ENCODE measurements at regions not wholly inside any gene's neighbourhood (a gene's known extent, or its start where the extent isn't known, plus 50 kb on each side); places are given as distances from the start of the nearest gene placed in this dataset.
"Not testable (repeated sequence)": the region's sequence is repeated elsewhere in the genome, so short reads cannot be mapped to it uniquely, and the experiment has no call there.

DNA sequence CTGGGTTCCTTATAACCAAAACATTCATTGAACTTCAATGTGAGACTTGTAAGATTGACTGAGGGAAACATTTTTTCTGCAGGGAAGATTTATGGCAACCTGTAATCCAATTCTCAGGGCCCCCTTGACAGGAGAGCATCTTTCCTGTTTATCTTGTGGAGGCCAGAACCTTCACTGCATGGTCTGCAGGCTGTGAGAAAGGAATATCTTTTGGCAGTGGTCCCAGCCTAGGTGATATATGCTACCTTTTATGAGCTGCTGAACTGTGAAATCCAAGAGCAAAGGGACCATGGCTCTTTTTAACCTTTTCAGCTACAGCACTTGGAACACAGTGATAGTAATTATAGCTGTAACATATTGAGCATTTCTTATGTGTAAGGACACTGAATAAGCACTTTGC lies 590.2 kb upstream of the B3GAT1 start:
- ATAC-seq (ENCODE audit: low read depth) (no peak), DNase-seq (no peak)
- Mint-ChIP-seq H3K27me3 (no peaks in the 10 kb centered on the region), H3K36me3 (no peaks in the 10 kb centered on the region), H3K4me1 (no peaks in the 10 kb centered on the region), H3K27ac (no peak overlapping the region), H3K9me3 (no peaks in the 10 kb centered on the region), H3K4me3 (no peak overlapping the region)
- POLR2A ChIA-PET: no interaction called here

DNA sequence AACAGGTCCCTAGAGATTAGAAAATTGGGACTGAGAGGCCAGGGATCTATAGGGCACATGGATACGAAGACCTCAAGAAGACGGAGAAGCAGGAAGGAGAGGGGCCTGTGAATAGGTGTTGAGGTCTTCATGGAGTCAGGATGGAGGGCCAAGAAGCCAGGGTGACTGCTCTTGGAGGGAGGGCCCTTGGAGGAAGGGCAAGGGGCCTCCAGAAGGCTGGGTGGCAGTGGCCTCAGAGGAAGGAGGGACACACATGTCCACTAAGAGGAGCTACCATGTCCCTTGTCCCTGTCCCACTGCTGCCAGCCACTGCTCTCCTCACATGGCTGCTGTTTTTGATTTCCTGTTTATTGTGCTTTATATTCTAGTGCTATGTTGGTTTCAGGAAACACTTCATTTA lies 589.5 kb upstream of the B3GAT1 start:
- DNase-seq: no peak
- Mint-ChIP-seq H3K9me3 (no peaks in the 10 kb centered on the region), H3K36me3 (no peaks in the 10 kb centered on the region), H3K27me3 (no peaks in the 10 kb centered on the region), H3K27ac (no peak overlapping the region), H3K4me3 (no peak overlapping the region), H3K4me1 (no peaks in the 10 kb centered on the region)
- no peak for ATAC-seq (ENCODE audit: low read depth)
- POLR2A ChIA-PET: no interaction called here

DNA sequence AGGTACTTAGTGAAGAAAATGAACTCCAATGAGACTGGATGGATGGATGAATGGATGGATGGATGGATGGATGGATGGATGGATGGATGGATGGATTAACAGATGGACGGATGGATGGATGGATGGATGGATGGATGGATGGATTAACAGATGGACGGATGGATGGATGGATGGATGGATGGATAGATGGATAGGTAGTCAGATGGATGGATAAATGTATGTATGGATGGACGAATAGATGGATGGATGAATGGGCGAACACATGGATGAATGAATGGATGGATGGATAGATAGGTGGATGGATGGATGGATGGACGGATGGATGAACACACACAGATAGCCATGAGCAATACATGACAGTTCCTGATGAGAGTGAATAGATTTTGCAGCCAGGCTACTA lies 589.0 kb upstream of the B3GAT1 start:
- H3K9me3 Mint-ChIP-seq; H3K27ac Mint-ChIP-seq; DNase-seq; H3K4me3 Mint-ChIP-seq; ATAC-seq (ENCODE audit: low read depth); H3K4me1 Mint-ChIP-seq; H3K27me3 Mint-ChIP-seq; H3K36me3 Mint-ChIP-seq; POLR2A ChIA-PET: not testable (repeated sequence)

DNA sequence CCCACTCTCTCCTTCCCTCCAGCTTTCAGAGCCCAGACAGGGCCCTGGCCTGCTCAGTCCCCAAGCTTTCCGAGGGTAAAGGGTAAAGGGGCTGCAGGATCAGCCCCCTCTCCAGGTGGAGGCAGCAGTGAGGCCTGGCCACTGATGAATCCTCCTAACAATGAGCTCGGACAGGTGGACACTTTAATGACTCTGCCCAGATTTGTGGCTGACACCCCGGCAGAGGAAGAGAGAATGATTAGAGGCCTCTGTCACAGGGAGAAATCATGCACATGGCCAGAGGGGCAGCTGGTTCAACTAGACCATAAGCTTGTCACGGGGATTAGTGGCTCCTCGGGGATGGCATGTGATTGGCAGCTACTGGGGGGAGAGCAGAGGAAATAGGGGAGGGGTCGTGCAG lies 587.5 kb upstream of the B3GAT1 start:
- no peak for ATAC-seq (ENCODE audit: low read depth)
- H3K4me3 Mint-ChIP-seq: no peak overlapping the region
- no peak for DNase-seq

DNA sequence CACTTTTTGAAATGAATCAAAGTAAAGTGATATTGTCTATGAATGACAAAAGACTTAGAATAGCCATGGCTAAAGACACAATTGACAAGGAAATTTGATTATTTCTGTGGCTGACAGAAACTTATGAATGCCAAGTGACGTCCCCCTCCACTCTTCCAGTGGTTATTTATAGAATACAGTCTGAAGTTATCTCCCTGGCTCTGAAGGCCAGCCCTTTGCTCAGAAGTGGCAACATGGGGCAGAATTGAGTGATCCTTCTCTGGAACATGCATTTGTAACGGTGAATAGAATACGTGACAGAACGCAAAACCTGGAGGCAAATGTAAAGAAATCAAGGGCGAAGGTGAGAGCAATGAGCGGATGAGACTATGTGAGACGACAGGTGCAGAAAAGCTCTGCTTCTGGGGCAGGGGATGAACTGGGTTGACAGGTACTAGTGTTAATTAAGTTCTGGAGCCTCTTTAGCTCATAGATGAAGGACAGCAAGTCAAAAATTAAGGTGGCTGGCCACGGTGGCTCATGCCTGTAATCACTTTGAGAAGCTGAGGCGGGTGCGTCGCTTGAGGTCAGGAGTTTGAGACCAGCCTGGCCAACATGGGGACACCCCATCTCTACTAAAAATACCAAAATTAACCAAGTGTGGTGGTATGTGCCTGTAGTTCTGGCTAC lies 585.7 kb upstream of the B3GAT1 start:
- ATAC-seq (ENCODE audit: low read depth) (no peak), DNase-seq (no peak)
- no peaks in the 10 kb centered on the region for H3K4me1 Mint-ChIP-seq
- no peak overlapping the region for H3K27ac Mint-ChIP-seq
- H3K36me3 Mint-ChIP-seq: no peaks in the 10 kb centered on the region
- no peak overlapping the region for H3K4me3 Mint-ChIP-seq
- POLR2A ChIA-PET: no interaction called here
- no peaks in the 10 kb centered on the region for H3K9me3 Mint-ChIP-seq
- H3K27me3 Mint-ChIP-seq: peaks cover 3% of the 10 kb centered on the region

More for the DNA sequence above, 587.5 kb upstream of the B3GAT1 start:
- Mint-ChIP-seq H3K9me3 (no peaks in the 10 kb centered on the region), H3K4me1 (no peaks in the 10 kb centered on the region), H3K27ac (no peak overlapping the region), H3K27me3 (no peaks in the 10 kb centered on the region), H3K36me3 (no peaks in the 10 kb centered on the region)
- POLR2A ChIA-PET: no interaction called here

DNA sequence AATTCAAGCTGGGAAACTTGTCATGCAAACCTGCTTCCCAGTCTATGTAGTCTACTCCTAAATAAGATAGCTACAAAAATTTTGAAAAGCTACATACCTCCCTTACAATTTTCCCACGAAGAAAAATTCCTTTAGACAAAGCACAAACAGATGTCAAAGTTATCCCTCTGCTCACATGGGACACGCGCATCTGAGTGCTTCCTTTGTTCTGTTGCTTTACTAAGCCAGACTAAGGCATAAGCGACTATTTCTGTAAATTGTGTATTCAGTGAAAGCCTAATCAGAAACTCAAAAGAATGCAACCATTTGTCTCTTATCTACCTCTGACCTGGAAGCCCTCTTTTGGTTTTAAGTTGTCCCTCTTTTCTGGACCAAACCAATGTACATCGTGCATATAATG lies 583.7 kb upstream of the B3GAT1 start:
- DNase-seq: no peak
- no peak overlapping the region for H3K4me3 Mint-ChIP-seq
- peaks cover 8% of the 10 kb centered on the region for H3K27me3 Mint-ChIP-seq
- no peaks in the 10 kb centered on the region for H3K4me1 Mint-ChIP-seq
- POLR2A ChIA-PET: no interaction called here
- no peak overlapping the region for H3K27ac Mint-ChIP-seq
- no peak for ATAC-seq (ENCODE audit: low read depth)
- H3K36me3 Mint-ChIP-seq: no peaks in the 10 kb centered on the region
- no peaks in the 10 kb centered on the region for H3K9me3 Mint-ChIP-seq

DNA sequence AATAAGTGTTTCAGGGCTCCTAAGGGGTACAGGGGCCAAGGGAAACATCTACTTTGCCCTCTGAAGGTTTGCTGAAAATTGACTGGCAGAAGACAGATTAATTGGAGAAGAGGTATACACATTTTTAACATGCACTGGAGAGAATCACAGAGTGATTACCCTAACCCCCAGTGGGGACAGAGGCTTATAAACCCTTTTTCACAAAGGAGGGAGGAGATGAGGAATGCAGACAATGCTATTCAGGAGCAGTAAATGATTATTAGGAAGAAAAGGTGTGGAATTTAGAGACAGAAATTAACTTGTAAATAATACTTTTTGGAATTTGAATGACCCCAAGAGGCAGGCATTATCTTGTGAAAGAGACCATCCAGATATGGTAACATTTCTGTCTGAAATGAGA lies 582.4 kb upstream of the B3GAT1 start:
- no peak for DNase-seq
- no peaks in the 10 kb centered on the region for H3K9me3 Mint-ChIP-seq
- no peak overlapping the region for H3K27ac Mint-ChIP-seq
- POLR2A ChIA-PET: no interaction called here
- no peaks in the 10 kb centered on the region for H3K36me3 Mint-ChIP-seq
- ATAC-seq (ENCODE audit: low read depth): no peak
- H3K27me3 Mint-ChIP-seq: peaks cover 10% of the 10 kb centered on the region
- H3K4me3 Mint-ChIP-seq: no peak overlapping the region
- H3K4me1 Mint-ChIP-seq: no peaks in the 10 kb centered on the region

DNA sequence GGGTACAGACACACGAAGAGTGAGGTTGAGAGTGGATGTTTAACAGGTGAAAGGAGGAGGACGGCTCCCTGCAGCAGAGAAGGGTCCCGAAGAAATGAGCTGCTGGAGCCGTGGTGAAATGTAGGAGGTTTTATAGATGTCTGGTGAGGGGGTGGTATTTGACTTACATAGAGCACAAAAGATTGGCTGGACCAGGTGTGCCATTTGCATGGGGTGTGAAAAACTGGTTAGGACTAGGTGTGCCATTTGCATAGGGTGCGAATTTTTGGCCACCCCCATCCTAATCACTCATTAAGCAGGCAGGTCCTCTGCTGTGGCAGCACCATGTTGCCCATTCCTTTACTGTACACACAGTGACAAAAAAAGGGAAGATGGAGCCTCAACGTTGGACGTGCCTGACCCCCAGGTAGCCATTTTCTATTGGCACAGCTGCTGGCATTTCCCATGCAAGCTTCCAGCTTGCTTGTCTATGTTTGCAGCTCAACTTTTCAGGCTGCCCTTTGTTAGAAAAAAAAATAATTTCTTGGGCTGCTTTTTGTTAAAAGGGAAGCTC lies 581.7 kb upstream of the B3GAT1 start:
- POLR2A ChIA-PET: no interaction called here
- ATAC-seq (ENCODE audit: low read depth) (no peak), DNase-seq (no peak)
- H3K27ac Mint-ChIP-seq: no peak overlapping the region
- H3K4me1 Mint-ChIP-seq: no peaks in the 10 kb centered on the region
- no peaks in the 10 kb centered on the region for H3K9me3 Mint-ChIP-seq
- H3K36me3 Mint-ChIP-seq: no peaks in the 10 kb centered on the region
- H3K27me3 Mint-ChIP-seq: peaks cover 12% of the 10 kb centered on the region
- H3K4me3 Mint-ChIP-seq: no peak overlapping the region

DNA sequence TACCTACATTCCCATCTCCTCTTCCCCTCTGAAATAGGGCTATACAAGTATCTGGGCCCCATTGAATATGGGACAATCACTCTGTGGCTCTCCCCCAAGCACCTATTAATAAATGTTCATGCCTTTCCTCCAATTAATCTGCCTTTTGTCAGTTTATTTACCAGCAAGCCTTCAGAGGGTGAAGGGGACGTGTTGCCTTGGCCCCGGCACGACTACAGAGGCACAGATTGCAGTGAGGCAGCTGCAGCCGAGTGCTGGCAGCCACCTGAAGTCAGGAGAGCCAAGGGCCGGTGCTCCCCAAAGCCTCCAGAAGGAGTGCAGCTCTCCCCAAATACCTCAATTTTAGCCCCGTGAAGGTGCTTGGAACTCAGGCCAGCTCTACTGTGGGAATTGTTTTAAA lies 580.9 kb upstream of the B3GAT1 start:
- Mint-ChIP-seq H3K4me1 (no peaks in the 10 kb centered on the region), H3K27ac (no peak overlapping the region), H3K4me3 (no peak overlapping the region), H3K27me3 (peaks cover 13% of the 10 kb centered on the region), H3K9me3 (no peaks in the 10 kb centered on the region), H3K36me3 (no peaks in the 10 kb centered on the region)
- no peak for ATAC-seq (ENCODE audit: low read depth)
- DNase-seq: no peak
- POLR2A ChIA-PET: no interaction called here

DNA sequence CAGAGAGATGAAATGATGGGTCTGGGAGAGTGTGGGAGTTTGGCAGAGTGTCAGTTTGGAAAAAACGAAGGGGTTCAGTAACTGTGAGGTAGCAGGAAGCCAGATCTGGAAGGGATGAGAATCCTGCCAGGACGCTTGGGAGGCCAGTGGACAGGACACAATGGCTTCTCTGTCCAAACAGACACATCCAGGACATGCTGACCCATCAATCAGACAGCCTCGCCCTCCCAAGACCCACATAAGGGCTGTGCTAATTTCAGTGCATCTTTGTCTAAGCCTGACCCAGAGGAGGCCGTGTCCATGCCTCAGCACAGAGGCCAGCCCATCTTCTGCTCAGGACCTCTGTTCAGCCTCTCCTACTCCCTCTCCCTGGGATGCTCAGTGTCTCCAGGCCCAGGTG lies 576.5 kb upstream of the B3GAT1 start:
- H3K9me3 Mint-ChIP-seq: no peaks in the 10 kb centered on the region
- H3K27me3 Mint-ChIP-seq: peaks cover 18% of the 10 kb centered on the region
- H3K4me3 Mint-ChIP-seq: no peak overlapping the region
- ATAC-seq (ENCODE audit: low read depth) (no peak), DNase-seq (no peak)
- POLR2A ChIA-PET: no interaction called here
- H3K27ac Mint-ChIP-seq: no peak overlapping the region
- H3K36me3 Mint-ChIP-seq: no peaks in the 10 kb centered on the region
- H3K4me1 Mint-ChIP-seq: peaks cover 4% of the 10 kb centered on the region

DNA sequence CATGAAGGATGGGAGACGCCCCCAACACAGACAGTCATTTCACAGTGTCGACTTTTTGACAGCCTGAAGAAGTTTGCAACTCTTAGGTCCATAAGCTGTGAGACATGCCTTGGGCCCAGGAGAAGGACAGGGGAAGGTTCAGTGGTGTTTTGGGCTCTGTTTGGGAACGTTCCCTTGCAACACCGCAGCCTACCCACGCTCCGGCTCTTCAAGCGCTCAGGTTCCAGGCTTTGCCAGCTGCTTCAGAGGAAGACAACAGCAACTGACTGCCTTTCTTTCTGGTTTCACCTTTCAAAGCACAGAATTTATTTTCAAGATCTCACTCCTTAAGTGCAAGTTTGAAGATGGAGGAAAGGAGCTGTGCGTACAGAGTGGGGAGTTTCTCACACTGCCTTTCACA lies 575.8 kb upstream of the B3GAT1 start:
- peaks cover 16% of the 10 kb centered on the region for H3K27me3 Mint-ChIP-seq
- ATAC-seq (ENCODE audit: low read depth): no peak

DNA sequence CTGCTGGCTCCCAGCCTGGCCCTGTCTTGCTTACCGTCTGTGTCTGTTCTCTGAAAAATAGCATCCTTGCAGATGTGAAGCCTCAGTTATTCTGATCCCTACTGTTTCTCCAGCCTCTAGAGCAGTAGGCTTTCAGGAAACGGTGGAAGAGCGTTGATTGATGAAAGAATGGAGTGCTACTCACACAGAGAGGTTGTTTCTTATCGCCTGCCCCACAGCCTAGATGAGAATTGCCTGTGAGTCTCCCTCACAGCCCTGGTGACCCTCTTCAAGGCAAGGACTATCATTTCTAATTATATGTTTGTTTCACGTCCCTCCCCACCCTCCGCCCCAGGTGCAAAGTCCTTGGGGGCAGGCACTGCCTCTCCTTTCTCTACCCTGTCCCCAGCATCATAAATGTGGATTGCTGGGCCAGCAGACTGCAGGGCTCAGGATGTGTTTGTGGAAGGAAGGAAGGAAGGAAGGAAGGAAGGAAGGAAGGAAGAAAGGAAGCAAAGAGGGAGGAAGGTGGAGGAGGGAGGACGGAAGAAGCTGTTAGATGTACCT lies 575.3 kb upstream of the B3GAT1 start:
- Mint-ChIP-seq H3K4me3 (no peak overlapping the region), H3K36me3 (no peaks in the 10 kb centered on the region), H3K27me3 (peaks cover 12% of the 10 kb centered on the region), H3K9me3 (no peaks in the 10 kb centered on the region), H3K27ac (no peak overlapping the region), H3K4me1 (peaks cover 4% of the 10 kb centered on the region)
- POLR2A ChIA-PET: no interaction called here
- DNase-seq: no peak
- ATAC-seq (ENCODE audit: low read depth): no peak

More for the DNA sequence above, 575.8 kb upstream of the B3GAT1 start:
- H3K4me1 Mint-ChIP-seq: peaks cover 4% of the 10 kb centered on the region
- no peak overlapping the region for H3K27ac Mint-ChIP-seq
- no peak for DNase-seq
- H3K36me3 Mint-ChIP-seq: no peaks in the 10 kb centered on the region
- H3K9me3 Mint-ChIP-seq: no peaks in the 10 kb centered on the region
- POLR2A ChIA-PET: no interaction called here
- H3K4me3 Mint-ChIP-seq: no peak overlapping the region

DNA sequence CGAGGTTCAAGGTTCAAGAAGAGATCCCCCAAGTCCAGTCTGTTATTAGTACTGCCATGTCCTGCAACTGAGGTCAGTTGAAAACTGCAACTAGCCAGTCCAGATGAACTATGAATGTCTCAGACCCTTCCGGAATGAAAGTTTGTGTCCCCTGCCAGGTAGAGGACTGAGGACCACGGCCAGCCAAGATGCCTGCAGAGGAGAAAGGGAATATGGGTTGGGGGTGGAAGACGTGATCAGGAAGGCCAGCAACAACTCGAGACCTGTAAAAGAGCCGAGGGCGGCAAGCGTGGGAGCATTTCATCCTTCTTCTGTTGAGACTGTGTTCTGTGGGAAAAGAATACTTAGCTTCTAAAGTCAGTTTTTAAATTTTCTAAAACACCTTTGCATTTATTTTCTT lies 572.4 kb upstream of the B3GAT1 start:
- POLR2A ChIA-PET: no interaction called here
- H3K4me3 Mint-ChIP-seq: no peak overlapping the region
- peaks cover 8% of the 10 kb centered on the region for H3K27me3 Mint-ChIP-seq
- no peak overlapping the region for H3K27ac Mint-ChIP-seq
- no peak for DNase-seq
- ATAC-seq (ENCODE audit: low read depth): no peak
- no peaks in the 10 kb centered on the region for H3K9me3 Mint-ChIP-seq
- H3K36me3 Mint-ChIP-seq: no peaks in the 10 kb centered on the region
- H3K4me1 Mint-ChIP-seq: peaks cover 4% of the 10 kb centered on the region

DNA sequence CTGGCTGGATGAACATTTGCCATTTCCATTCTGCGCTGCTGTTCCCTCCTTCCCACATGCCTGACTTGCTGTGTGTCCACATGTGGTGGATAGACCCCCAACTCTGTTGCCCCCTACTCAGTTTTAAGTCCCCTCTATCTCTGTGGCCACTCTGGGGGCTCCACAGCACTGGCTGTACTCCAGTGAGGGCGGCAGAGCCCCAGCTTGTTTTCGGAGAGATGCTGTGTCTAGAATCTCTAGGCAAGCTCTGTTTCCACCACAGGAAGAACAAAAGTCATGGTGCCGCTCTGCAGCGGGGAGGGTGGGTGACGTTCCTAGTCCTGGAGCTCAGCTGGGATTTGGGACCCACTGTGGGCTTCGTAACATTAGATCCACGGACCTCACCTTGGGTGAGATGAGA lies 570.4 kb upstream of the B3GAT1 start:
- H3K9me3 Mint-ChIP-seq, H3K27me3 Mint-ChIP-seq, POLR2A ChIA-PET: not testable (repeated sequence)

More for the DNA sequence above, 570.4 kb upstream of the B3GAT1 start:
- not testable (repeated sequence) for H3K36me3 Mint-ChIP-seq; H3K27ac Mint-ChIP-seq; ATAC-seq (ENCODE audit: low read depth); DNase-seq; H3K4me1 Mint-ChIP-seq; H3K4me3 Mint-ChIP-seq

All from activated naive CD8-positive, alpha-beta T cell treated with anti-CD3 and anti-CD28 coated beads, Interleukin-2, amount 10 ng/mL, durations not matched to agents 7 days and 5 days (primary cell).